ENCODE measurements at regions not wholly inside any gene's neighbourhood (a gene's known extent, or its start where the extent isn't known, plus 50 kb on each side); places are given as distances from the start of the nearest gene placed in this dataset.

GRCh38 chr22:48539261-48539660, 1288.4 kb downstream of the BRD1 start:
- Mint-ChIP-seq H3K27me3 (ENCODE audit: low read depth in 2 of 2) (peaks cover 0 to 4% of the 10 kb centered on the region in 2 donors), H3K4me1 (no peaks in the 10 kb centered on the region), H3K9me3 (peaks cover 0 to 2% of the 10 kb centered on the region in 2 donors), H3K4me3 (no peak overlapping the region), H3K36me3 (no peaks in the 10 kb centered on the region), H3K27ac (no peak overlapping the region)
- H3K4me3 ChIP-seq (ENCODE audit: low read length): no peak overlapping the region
- 84% methylated on average over 12 of the region's 12 CpGs for WGBS (ENCODE audit: insufficient coverage)
- no peak overlapping the region for H3K27ac ChIP-seq (ENCODE audit: low read length)
- H3K9me3 ChIP-seq (ENCODE audit: control insufficient read depth, insufficient read depth, low read length): no peaks in the 10 kb centered on the region
- TF ChIP-seq CTCF (IDR thresholded peaks at IDR 0.05): no peak
- intact Hi-C loops (cut with micrococcal nuclease): no loop called here
- H3K36me3 ChIP-seq (ENCODE audit: control insufficient read depth, insufficient read depth, low read length): no peaks in the 10 kb centered on the region
- no peak for ATAC-seq
- H3K4me1 ChIP-seq (ENCODE audit: control insufficient read depth, insufficient read depth, low read length): no peaks in the 10 kb centered on the region
- DNase-seq: no peak
- no peaks in the 10 kb centered on the region for H3K27me3 ChIP-seq (ENCODE audit: control insufficient read depth, insufficient read depth, low read length)

- Mint-ChIP-seq H3K27me3 (ENCODE audit: low read depth in 2 of 2) (peaks cover 0 to 4% of the 10 kb centered on the region in 2 donors), H3K9me3 (peaks cover 0 to 2% of the 10 kb centered on the region in 2 donors), H3K4me1 (no peaks in the 10 kb centered on the region), H3K4me3 (no peak overlapping the region), H3K27ac (no peak overlapping the region), H3K36me3 (no peaks in the 10 kb centered on the region)
- ATAC-seq: no peak
- no peak for DNase-seq
- Histone ChIP-seq H3K9me3 (ENCODE audit: control insufficient read depth, insufficient read depth, low read length) (no peaks in the 10 kb centered on the region), H3K27ac (ENCODE audit: low read length) (no peak overlapping the region), H3K4me1 (ENCODE audit: control insufficient read depth, insufficient read depth, low read length) (no peaks in the 10 kb centered on the region), H3K36me3 (ENCODE audit: control insufficient read depth, insufficient read depth, low read length) (no peaks in the 10 kb centered on the region), H3K4me3 (ENCODE audit: low read length) (no peak overlapping the region), H3K27me3 (ENCODE audit: control insufficient read depth, insufficient read depth, low read length) (no peaks in the 10 kb centered on the region)
- no peak for TF ChIP-seq CTCF (IDR thresholded peaks at IDR 0.05)
- intact Hi-C loops (cut with micrococcal nuclease): no loop called here
- WGBS (ENCODE audit: insufficient coverage): 91% methylated on average over 18 of the region's 18 CpGs
Measured at GRCh38 chr22:48538291-48538820, 1289.3 kb downstream of the BRD1 start.

- no peak for DNase-seq
- H3K4me3 Mint-ChIP-seq: no peak overlapping the region
- H3K4me3 ChIP-seq (ENCODE audit: low read length): no peak overlapping the region
- no peaks in the 10 kb centered on the region for H3K36me3 ChIP-seq (ENCODE audit: control insufficient read depth, insufficient read depth, low read length)
- no peaks in the 10 kb centered on the region for H3K27me3 ChIP-seq (ENCODE audit: control insufficient read depth, insufficient read depth, low read length)
- H3K9me3 Mint-ChIP-seq: peaks cover 0 to 2% of the 10 kb centered on the region in 2 donors
- no peaks in the 10 kb centered on the region for H3K9me3 ChIP-seq (ENCODE audit: control insufficient read depth, insufficient read depth, low read length)
- no peaks in the 10 kb centered on the region for H3K4me1 Mint-ChIP-seq
- no peak overlapping the region for H3K27ac ChIP-seq (ENCODE audit: low read length)
- 91% methylated on average over 3 of the region's 3 CpGs for WGBS (ENCODE audit: insufficient coverage)
- no peak for ATAC-seq
- H3K4me1 ChIP-seq (ENCODE audit: control insufficient read depth, insufficient read depth, low read length): no peaks in the 10 kb centered on the region
- TF ChIP-seq CTCF (IDR thresholded peaks at IDR 0.05): no peak
- intact Hi-C loops (cut with micrococcal nuclease): no loop called here
- no peak overlapping the region for H3K27ac Mint-ChIP-seq
- no peaks in the 10 kb centered on the region for H3K36me3 Mint-ChIP-seq
- H3K27me3 Mint-ChIP-seq (ENCODE audit: low read depth in 2 of 2): peaks cover 0 to 4% of the 10 kb centered on the region in 2 donors
Measured at GRCh38 chr22:48537343-48537680, 1290.4 kb downstream of the BRD1 start.
